ENCODE measurements at regions not wholly inside any gene's neighbourhood (a gene's known extent, or its start where the extent isn't known, plus 50 kb on each side); places are given as distances from the start of the nearest gene placed in this dataset.
"Not testable (repeated sequence)": the region's sequence is repeated elsewhere in the genome, so short reads cannot be mapped to it uniquely, and the experiment has no call there.

- WGBS, 2 donors, result 41 to 61% methylated on average over 4 of the region's 4 CpGs
- Histone ChIP-seq H3K36me3 (no peaks in the 10 kb centered on the region), H3K4me3 (no peak overlapping the region), H3K4me1 (no peaks in the 10 kb centered on the region), H3K27me3 (no peaks in the 10 kb centered on the region), H3K9me3 (peaks cover 0 to 2% (median 0%) of the 10 kb centered on the region in 4 donors), H3K27ac (no peak overlapping the region)
- intact Hi-C loops (cut with DNase I), result no loop called here
- no peak for DNase-seq
- TF ChIP-seq POLR2A (IDR thresholded peaks at IDR 0.05), result no peak
- TF ChIP-seq CTCF (IDR thresholded peaks at IDR 0.05), result no peak
- no peak for TF ChIP-seq EP300 (IDR thresholded peaks at IDR 0.05)
- no peak for TF ChIP-seq POLR2AphosphoS5 (IDR thresholded peaks at IDR 0.05)
These were observed 1072.8 kb downstream of the UQCRFS1 start for GRCh38 chr19:28140201-28140600.

- Histone ChIP-seq H3K36me3 (no peaks in the 10 kb centered on the region), H3K9me3 (peaks cover 0 to 2% (median 0%) of the 10 kb centered on the region in 4 donors), H3K4me1 (no peaks in the 10 kb centered on the region), H3K4me3 (no peak overlapping the region), H3K27me3 (no peaks in the 10 kb centered on the region), H3K27ac (no peak overlapping the region)
- intact Hi-C loops (cut with DNase I), result no loop called here
- WGBS, 2 donors, result 77 to 78% methylated on average over 4 of the region's 4 CpGs
- DNase-seq, result no peak
- no peak for TF ChIP-seq POLR2A (IDR thresholded peaks at IDR 0.05)
- no peak for TF ChIP-seq EP300 (IDR thresholded peaks at IDR 0.05)
- TF ChIP-seq CTCF (IDR thresholded peaks at IDR 0.05), result no peak
- TF ChIP-seq POLR2AphosphoS5 (IDR thresholded peaks at IDR 0.05), result no peak
These were observed 1075.2 kb downstream of the UQCRFS1 start for GRCh38 chr19:28137772-28138171.

GRCh38 chr19:28136796-28137195 is 1076.2 kb downstream of the UQCRFS1 start:
- TF ChIP-seq EP300 (IDR thresholded peaks at IDR 0.05) (no peak), POLR2A (IDR thresholded peaks at IDR 0.05) (no peak), CTCF (IDR thresholded peaks at IDR 0.05) (no peak), POLR2AphosphoS5 (IDR thresholded peaks at IDR 0.05) (no peak)
- no peak overlapping the region for H3K27ac ChIP-seq
- H3K27me3 ChIP-seq, result no peaks in the 10 kb centered on the region
- no peak overlapping the region for H3K4me3 ChIP-seq
- no peak for DNase-seq
- no peaks in the 10 kb centered on the region for H3K4me1 ChIP-seq
- intact Hi-C loops (cut with DNase I), result no loop called here
- no peaks in the 10 kb centered on the region for H3K36me3 ChIP-seq
- 39 to 58% methylated on average over 2 of the region's 2 CpGs for WGBS, 2 donors
- peaks cover 0 to 2% (median 0%) of the 10 kb centered on the region in 4 donors for H3K9me3 ChIP-seq

- intact Hi-C loops (cut with DNase I), result no loop called here
- no peak for TF ChIP-seq CTCF (IDR thresholded peaks at IDR 0.05)
- TF ChIP-seq POLR2AphosphoS5 (IDR thresholded peaks at IDR 0.05), result no peak
- TF ChIP-seq POLR2A (IDR thresholded peaks at IDR 0.05), result no peak
- TF ChIP-seq EP300 (IDR thresholded peaks at IDR 0.05), result no peak
These were observed 1077.1 kb downstream of the UQCRFS1 start for GRCh38 chr19:28135825-28136224.

GRCh38 chr19:28134311-28134710 is 1078.6 kb downstream of the UQCRFS1 start:
- TF ChIP-seq CTCF (IDR thresholded peaks at IDR 0.05), result no peak
- no peak for TF ChIP-seq POLR2AphosphoS5 (IDR thresholded peaks at IDR 0.05)
- TF ChIP-seq EP300 (IDR thresholded peaks at IDR 0.05), result no peak
- TF ChIP-seq POLR2A (IDR thresholded peaks at IDR 0.05), result no peak
- no peaks in the 10 kb centered on the region for H3K36me3 ChIP-seq
- H3K27me3 ChIP-seq, result no peaks in the 10 kb centered on the region
- H3K4me1 ChIP-seq, result no peaks in the 10 kb centered on the region
- no peak overlapping the region for H3K27ac ChIP-seq
- intact Hi-C loops (cut with DNase I), result no loop called here
- 85 to 88% methylated on average over 3 of the region's 3 CpGs for WGBS, 2 donors
- no peak for DNase-seq
- H3K9me3 ChIP-seq, result no peaks in the 10 kb centered on the region
- H3K4me3 ChIP-seq, result no peak overlapping the region

More at GRCh38 chr19:28135825-28136224, 1077.1 kb downstream of the UQCRFS1 start:
- no peaks in the 10 kb centered on the region for H3K4me1 ChIP-seq
- H3K4me3 ChIP-seq, result no peak overlapping the region
- H3K9me3 ChIP-seq, result peaks cover 0 to 2% (median 0%) of the 10 kb centered on the region in 4 donors
- H3K27ac ChIP-seq, result no peak overlapping the region
- H3K36me3 ChIP-seq, result no peaks in the 10 kb centered on the region
- H3K27me3 ChIP-seq, result no peaks in the 10 kb centered on the region
- DNase-seq, result no peak

- H3K36me3 ChIP-seq; H3K27me3 ChIP-seq; intact Hi-C loops (cut with DNase I); H3K4me3 ChIP-seq; H3K9me3 ChIP-seq; DNase-seq; H3K27ac ChIP-seq; H3K4me1 ChIP-seq: not testable (repeated sequence)
- WGBS, 2 donors, result 64 to 65% methylated on average over 8 of the region's 8 CpGs
These were observed 1082.1 kb downstream of the UQCRFS1 start for GRCh38 chr19:28130881-28131280.

Data from sigmoid colon (tissue), 6 donors.